GM12878 (cell line): ENCODE measurements at regions not wholly inside any gene's neighbourhood (a gene's known extent, or its start where the extent isn't known, plus 50 kb on each side); places are given as distances from the start of the nearest gene placed in this dataset.

Source experiments
- ATAC-seq: fragments of 200-7000 bp; cut with Tn5 transposase; 3 replicates; pipeline ENCODE4 v1.9.1; 2020; ENCODE audit warnings: mild to moderate bottlenecking, moderate library complexity
- BruUV-seq: library from RNA; stranded (reverse); fragments of 400-500 nt; replicated peaks from 2 replicates; lab custom pipeline; 2021; lab: Mats Ljungman, UMichigan
- CTCF ChIA-PET: fragments of 300-600 bp; sonication (Branson Sonifier 250); formaldehyde crosslinking; extraction: SDS; loops from one replicate; lab custom pipeline; 2021; ENCODE audit warnings: inconsistent platforms; lab: Yijun Ruan, JAX
- POLR2A ChIA-PET: fragments of 350-600 bp; formaldehyde crosslinking; extraction: SDS; loops from one replicate; lab custom pipeline; 2021; ENCODE audit warnings: inconsistent platforms; lab: Charles Lee
- RAD21 ChIA-PET: fragments of 300-600 bp; sonication (Branson Sonifier 250); formaldehyde crosslinking; loops from one replicate; lab custom pipeline; 2023; ENCODE audit warnings: antibody characterized with exemption; ENCODE audit not compliant: unreplicated experiment; lab: Charles Lee
- SMC1A ChIA-PET: fragments of 300-600 bp; sonication (Branson Sonifier 250); formaldehyde crosslinking; loops from one replicate; lab custom pipeline; 2023; ENCODE audit not compliant: unreplicated experiment, uncharacterized antibody; lab: Charles Lee
- DNase-seq: peaks from one replicate; pipeline ENCODE4 v3.0.0-alpha.2; 2011; ENCODE audit warnings: low read depth, low spot score
- FAIRE-seq: peaks from 3 replicates; lab custom pipeline; 2011; peaks lifted over from hg19 to GRCh38; lab: Jason Lieb, UNC
- H2AFZ ChIP-seq: 2 replicates; pipeline ENCODE4 v1.6.0; 2011; ENCODE audit warnings: low read depth, low read length, control low read depth; ENCODE audit not compliant: control insufficient read depth
- H3K27ac ChIP-seq: 2 replicates; pipeline ENCODE4 v1.5.1; 2011; ENCODE audit warnings: control low read depth; ENCODE audit not compliant: control insufficient read depth, insufficient read depth
- H3K27me3 ChIP-seq, 2 experiments: replicated peaks in 1 of 2; 2 replicates each; pipeline versions ENCODE4 v1.6.0 to v1.6.1; 2011; ENCODE audit warnings: low read length in 1 of 2; ENCODE audit not compliant: control insufficient read depth in 2 of 2, insufficient read depth in 2 of 2
- H3K36me3 ChIP-seq, 2 experiments: 2 replicates each; pipeline ENCODE4 v1.5.1; 2011; ENCODE audit warnings: low read length in 1 of 2; ENCODE audit not compliant: control insufficient read depth in 2 of 2, insufficient read depth in 2 of 2
- H3K4me1 ChIP-seq: 2 replicates; pipeline ENCODE4 v1.6.1; 2011; ENCODE audit warnings: mild to moderate bottlenecking, low read length, moderate library complexity, mixed read lengths; ENCODE audit not compliant: control insufficient read depth, insufficient read depth
- H3K4me2 ChIP-seq: 2 replicates; pipeline ENCODE4 v1.6.0; 2011; ENCODE audit warnings: control low read depth; ENCODE audit not compliant: control insufficient read depth, insufficient read depth
- H3K4me3 ChIP-seq: fragments of 200-600 bp; sonication (generic); 2 replicates; pipeline ENCODE4 v1.5.1; 2016
- H3K79me2 ChIP-seq: 2 replicates; pipeline ENCODE4 v1.6.0; 2011; ENCODE audit warnings: low read length; ENCODE audit not compliant: control insufficient read depth, insufficient read depth
- H3K9ac ChIP-seq: 2 replicates; pipeline ENCODE4 v1.8.0; 2011; ENCODE audit warnings: low read length, control low read depth, mixed read lengths; ENCODE audit not compliant: control insufficient read depth, insufficient read depth
- H3K9me3 ChIP-seq: replicated peaks from 3 replicates; pipeline ENCODE4 v1.5.1; 2011; ENCODE audit warnings: mild to moderate bottlenecking, low read length; ENCODE audit not compliant: control insufficient read depth, insufficient read depth
- H4K20me1 ChIP-seq: 2 replicates; pipeline ENCODE4 v1.6.0; 2011; ENCODE audit not compliant: control insufficient read depth, insufficient read depth
- BMI1 ChIP-seq: fragments of 450-650 bp; IDR thresholded peaks from 2 replicates; pipeline ENCODE4 v1.6.1; 2016; ENCODE audit warnings: mild to moderate bottlenecking, moderate library complexity, borderline replicate concordance
- CHD2 ChIP-seq: IDR thresholded peaks from 2 replicates; pipeline ENCODE4 v1.6.1; 2011; ENCODE audit warnings: low read depth, low read length, improper control_type of control experiment, borderline replicate concordance
- EZH2 ChIP-seq: IDR thresholded peaks from 2 replicates; pipeline ENCODE4 v1.6.1; 2012; ENCODE audit warnings: low read depth, mild to moderate bottlenecking, control low read depth, inconsistent platforms, low read length, borderline replicate concordance; ENCODE audit not compliant: control insufficient read depth
- FOXK2 ChIP-seq: fragments of 450-650 bp; IDR thresholded peaks from 2 replicates; pipeline ENCODE4 v1.6.1; 2017; ENCODE audit warnings: mild to moderate bottlenecking, moderate library complexity
- MEF2A ChIP-seq: IDR thresholded peaks from 2 replicates; pipeline ENCODE4 v1.6.1; 2011; ENCODE audit warnings: low read depth, mild to moderate bottlenecking, low read length, moderate library complexity; ENCODE audit not compliant: insufficient read depth
- NRF1 ChIP-seq: conservative IDR thresholded peaks from 2 replicates; pipeline ENCODE4 v1.6.1; 2011; ENCODE audit warnings: mild to moderate bottlenecking, low read depth, low read length, improper control_type of control experiment
- POLR2A ChIP-seq: IDR thresholded peaks from 2 replicates; pipeline ENCODE4 v1.6.1; 2011; ENCODE audit warnings: low read depth, mild to moderate bottlenecking, low read length
- POU2F2 ChIP-seq: IDR thresholded peaks from 3 replicates; pipeline ENCODE4 v1.6.1; 2011; ENCODE audit warnings: low read depth, mild to moderate bottlenecking, low read length, borderline replicate concordance
- SMAD5 ChIP-seq: IDR thresholded peaks from 2 replicates; pipeline ENCODE4 v1.6.1; 2016; ENCODE audit warnings: antibody characterized with exemption, low read depth
- ZNF384 ChIP-seq: IDR thresholded peaks from 2 replicates; pipeline ENCODE4 v1.6.1; 2012; ENCODE audit warnings: low read depth, mild to moderate bottlenecking, low read length, improper control_type of control experiment, borderline replicate concordance
- WGBS: methylation state at CpG from one replicate; pipeline ENCODE4 v1.1.6; 2016; ENCODE audit warnings: low lambda C conversion rate; ENCODE audit not compliant: insufficient replicate concordance, insufficient coverage; ENCODE audit errors: missing lambda C conversion rate; 5-methylcytosine and 5-hydroxymethylcytosine counted together
- in situ Hi-C: fragments of 300-500 bp; cut with MboI; formaldehyde crosslinking; loops from 9 replicates; pipeline ENCODE4 v1.14.3; 2018; ENCODE audit warnings: mixed read lengths
- intact Hi-C: fragments of 100-400 bp; cut with micrococcal nuclease; formaldehyde crosslinking; loops from one replicate; pipeline ENCODE4 v1.14.2; 2022; ENCODE audit not compliant: unreplicated experiment
- TF ChIP-seq, protein P1 (sequence below): fragments of 450-650 bp; IDR thresholded peaks from 2 replicates; pipeline ENCODE4 v1.6.1; 2016; ENCODE audit warnings: mild to moderate bottlenecking, moderate library complexity, borderline replicate concordance
- TF ChIP-seq, protein P2 (sequence below): fragments of 150-350 bp; IDR thresholded peaks from 2 replicates; pipeline ENCODE4 v1.6.1; 2014; ENCODE audit warnings: mild to moderate bottlenecking, low read depth, low read length

GRCh38 chr9:26399556-26399955 lies 493.0 kb downstream of the CAAP1 start:
- ChIA-PET RAD21 (no interaction called here), SMC1A (no interaction called here), POLR2A (no interaction called here), CTCF (interaction anchor here (0.7 kb wide), 1 partner anchor 18 kb away, joined by 3 read pairs; no protein-coding TSS in a partner anchor)
- Histone ChIP-seq H4K20me1 (no peaks in the 10 kb centered on the region), H3K36me3 (no peaks in the 10 kb centered on the region), H3K9me3 (no peaks in the 10 kb centered on the region), H3K4me2 (no peak overlapping the region), H3K4me3 (no peak overlapping the region), H3K79me2 (no peaks in the 10 kb centered on the region), H3K9ac (no peak overlapping the region), H3K4me1 (no peaks in the 10 kb centered on the region), H3K27ac (no peak overlapping the region), H3K27me3 (no peaks in the 10 kb centered on the region), H2AFZ (no peak overlapping the region)
- WGBS = 25% methylated on average over 4 of the region's 4 CpGs
- intact Hi-C loops (no loop called here), in situ Hi-C loops (no loop called here)
- TF ChIP-seq FOXK2 = no peak
- no peak for TF ChIP-seq POU2F2
- no peak for TF ChIP-seq ZNF384
- DNase-seq (no peak), ATAC-seq (no peak), FAIRE-seq (no peak)
- BruUV-seq = no TSS peak

DNA sequence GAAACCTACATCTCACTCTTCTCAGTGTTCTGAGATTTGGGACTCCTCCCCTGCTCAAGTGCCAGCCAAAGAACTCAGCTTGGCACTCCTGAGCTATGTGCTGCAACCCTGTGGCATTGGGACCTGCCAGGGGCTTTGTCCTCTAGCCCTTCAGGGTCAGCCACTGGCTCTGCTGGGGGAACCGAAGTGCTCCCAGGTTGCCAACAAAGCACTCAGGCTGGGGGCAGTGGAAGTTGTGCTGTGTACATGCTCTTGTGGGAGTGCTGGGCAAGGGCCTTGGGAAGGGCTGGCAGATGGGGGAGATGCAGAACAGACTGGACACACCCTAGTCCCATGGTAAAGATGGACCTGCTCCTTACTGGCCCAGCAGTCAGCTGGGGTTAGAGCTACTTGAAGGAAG lies 498.6 kb downstream of the CAAP1 start:
- Histone ChIP-seq H4K20me1 (no peaks in the 10 kb centered on the region), H3K79me2 (no peaks in the 10 kb centered on the region), H3K36me3 (no peaks in the 10 kb centered on the region), H3K9ac (no peak overlapping the region), H3K9me3 (no peaks in the 10 kb centered on the region; the same call in 2 of the 3 replicates), H3K4me3 (no peak overlapping the region), H3K27ac (no peak overlapping the region), H3K4me2 (no peak overlapping the region), H3K27me3 (no peaks in the 10 kb centered on the region), H3K4me1 (no peaks in the 10 kb centered on the region), H2AFZ (no peak overlapping the region)
- no peak for DNase-seq
- CTCF ChIA-PET = no interaction called here
- POLR2A ChIA-PET = no interaction called here
- intact Hi-C loops (no loop called here), in situ Hi-C loops (no loop called here)
- FAIRE-seq = no peak
- no peak for ATAC-seq
- SMC1A ChIA-PET = no interaction called here
- 0% methylated on average over 1 of the region's 1 CpG for WGBS
- RAD21 ChIA-PET = no interaction called here
- no TSS peak for BruUV-seq
- no peak for TF ChIP-seq CHD2
- no peak for TF ChIP-seq NRF1
- no peak for TF ChIP-seq MEF2A
- TF ChIP-seq POLR2A = no peak
- TF ChIP-seq, protein P1, sequence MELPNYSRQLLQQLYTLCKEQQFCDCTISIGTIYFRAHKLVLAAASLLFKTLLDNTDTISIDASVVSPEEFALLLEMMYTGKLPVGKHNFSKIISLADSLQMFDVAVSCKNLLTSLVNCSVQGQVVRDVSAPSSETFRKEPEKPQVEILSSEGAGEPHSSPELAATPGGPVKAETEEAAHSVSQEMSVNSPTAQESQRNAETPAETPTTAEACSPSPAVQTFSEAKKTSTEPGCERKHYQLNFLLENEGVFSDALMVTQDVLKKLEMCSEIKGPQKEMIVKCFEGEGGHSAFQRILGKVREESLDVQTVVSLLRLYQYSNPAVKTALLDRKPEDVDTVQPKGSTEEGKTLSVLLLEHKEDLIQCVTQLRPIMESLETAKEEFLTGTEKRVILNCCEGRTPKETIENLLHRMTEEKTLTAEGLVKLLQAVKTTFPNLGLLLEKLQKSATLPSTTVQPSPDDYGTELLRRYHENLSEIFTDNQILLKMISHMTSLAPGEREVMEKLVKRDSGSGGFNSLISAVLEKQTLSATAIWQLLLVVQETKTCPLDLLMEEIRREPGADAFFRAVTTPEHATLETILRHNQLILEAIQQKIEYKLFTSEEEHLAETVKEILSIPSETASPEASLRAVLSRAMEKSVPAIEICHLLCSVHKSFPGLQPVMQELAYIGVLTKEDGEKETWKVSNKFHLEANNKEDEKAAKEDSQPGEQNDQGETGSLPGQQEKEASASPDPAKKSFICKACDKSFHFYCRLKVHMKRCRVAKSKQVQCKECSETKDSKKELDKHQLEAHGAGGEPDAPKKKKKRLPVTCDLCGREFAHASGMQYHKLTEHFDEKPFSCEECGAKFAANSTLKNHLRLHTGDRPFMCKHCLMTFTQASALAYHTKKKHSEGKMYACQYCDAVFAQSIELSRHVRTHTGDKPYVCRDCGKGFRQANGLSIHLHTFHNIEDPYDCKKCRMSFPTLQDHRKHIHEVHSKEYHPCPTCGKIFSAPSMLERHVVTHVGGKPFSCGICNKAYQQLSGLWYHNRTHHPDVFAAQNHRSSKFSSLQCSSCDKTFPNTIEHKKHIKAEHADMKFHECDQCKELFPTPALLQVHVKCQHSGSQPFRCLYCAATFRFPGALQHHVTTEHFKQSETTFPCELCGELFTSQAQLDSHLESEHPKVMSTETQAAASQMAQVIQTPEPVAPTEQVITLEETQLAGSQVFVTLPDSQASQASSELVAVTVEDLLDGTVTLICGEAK = no peak
- no peak for TF ChIP-seq SMAD5
- no peak for TF ChIP-seq BMI1
- TF ChIP-seq, protein P2, sequence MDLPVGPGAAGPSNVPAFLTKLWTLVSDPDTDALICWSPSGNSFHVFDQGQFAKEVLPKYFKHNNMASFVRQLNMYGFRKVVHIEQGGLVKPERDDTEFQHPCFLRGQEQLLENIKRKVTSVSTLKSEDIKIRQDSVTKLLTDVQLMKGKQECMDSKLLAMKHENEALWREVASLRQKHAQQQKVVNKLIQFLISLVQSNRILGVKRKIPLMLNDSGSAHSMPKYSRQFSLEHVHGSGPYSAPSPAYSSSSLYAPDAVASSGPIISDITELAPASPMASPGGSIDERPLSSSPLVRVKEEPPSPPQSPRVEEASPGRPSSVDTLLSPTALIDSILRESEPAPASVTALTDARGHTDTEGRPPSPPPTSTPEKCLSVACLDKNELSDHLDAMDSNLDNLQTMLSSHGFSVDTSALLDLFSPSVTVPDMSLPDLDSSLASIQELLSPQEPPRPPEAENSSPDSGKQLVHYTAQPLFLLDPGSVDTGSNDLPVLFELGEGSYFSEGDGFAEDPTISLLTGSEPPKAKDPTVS = no peak
- TF ChIP-seq EZH2 = no peak
